GM18870 (cell line): ENCODE measurements at regions not wholly inside any gene's neighbourhood (a gene's known extent, or its start where the extent isn't known, plus 50 kb on each side); places are given as distances from the start of the nearest gene placed in this dataset.
A peak's percentile ranks its signal among the peaks of the same experiment; 100 is the strongest.
"Not testable (repeated sequence)": the region's sequence is repeated elsewhere in the genome, so short reads cannot be mapped to it uniquely, and the experiment has no call there.

Source experiments
- ATAC-seq: cut with Tn5 transposase; IDR thresholded peaks from one replicate; pipeline ENCODE4 v1.9.1; 2021; ENCODE audit warnings: moderate library complexity; ENCODE audit not compliant: unreplicated experiment

GRCh38 chrX:79026742-79027141 lies 81.6 kb downstream of the P2RY10 start:
- not testable (repeated sequence) for ATAC-seq

- ATAC-seq: no peak
These were observed 90.2 kb downstream of the P2RY10 start for GRCh38 chrX:79035421-79035820.

GRCh38 chrX:79036157-79036880 lies 91.1 kb downstream of the P2RY10 start:
- no peak for ATAC-seq

GRCh38 chrX:79065696-79066095 lies 78.8 kb upstream of the GPR174 start:
- ATAC-seq: peak; percentile 98

- no peak for ATAC-seq
These were observed 66.4 kb upstream of the GPR174 start for GRCh38 chrX:79078114-79078513.

GRCh38 chrX:79079477-79079876 lies 65.0 kb upstream of the GPR174 start:
- ATAC-seq: no peak

GRCh38 chrX:79080141-79080540 lies 64.3 kb upstream of the GPR174 start:
- ATAC-seq: no peak

GRCh38 chrX:79081895-79082512 lies 62.5 kb upstream of the GPR174 start:
- ATAC-seq: peak; percentile 60

- ATAC-seq: no peak
These were observed 61.6 kb upstream of the GPR174 start for GRCh38 chrX:79082899-79083298.

GRCh38 chrX:79084923-79085322 lies 59.6 kb upstream of the GPR174 start:
- ATAC-seq: no peak

GRCh38 chrX:79089896-79090584 lies 54.4 kb upstream of the GPR174 start:
- no peak for ATAC-seq

- ATAC-seq: no peak
These were observed 50.2 kb upstream of the GPR174 start for GRCh38 chrX:79094075-79094832.
